ENCODE measurements at regions not wholly inside any gene's neighbourhood (a gene's known extent, or its start where the extent isn't known, plus 50 kb on each side); places are given as distances from the start of the nearest gene placed in this dataset.

- Histone ChIP-seq H3K4me3 (ENCODE audit: low read depth in 1 of 3, low read length in 3 of 3) (no peak overlapping the region), H3K27ac (ENCODE audit: low read depth in 1 of 3, low read length in 2 of 3) (no peak overlapping the region), H3K27me3 (ENCODE audit: control insufficient read depth in 3 of 3, insufficient read depth in 3 of 3, low read length in 3 of 3) (no peaks in the 10 kb centered on the region), H3K36me3 (ENCODE audit: control insufficient read depth in 3 of 3, insufficient read depth in 2 of 3, low read depth in 1 of 3, low read length in 3 of 3) (no peaks in the 10 kb centered on the region), H3K9me3 (ENCODE audit: control insufficient read depth in 2 of 2, insufficient read depth in 1 of 2, low read depth in 1 of 2, low read length in 1 of 2) (no peaks in the 10 kb centered on the region), H3K4me1 (ENCODE audit: control insufficient read depth in 3 of 3, insufficient read depth in 2 of 3, low read depth in 1 of 3, low read length in 2 of 3) (no peaks in the 10 kb centered on the region)
- WGBS, 3 donors: 58 to 70% (median 67%) methylated on average over 2 of the region's 2 CpGs
- FAIRE-seq (no peak), DNase-seq (no peak)
Observed at GRCh38 chr7:54015251-54015650, 526.9 kb upstream of the VSTM2A start.

- Histone ChIP-seq H3K4me1 (ENCODE audit: control insufficient read depth in 3 of 3, insufficient read depth in 2 of 3, low read depth in 1 of 3, low read length in 2 of 3) (no peaks in the 10 kb centered on the region), H3K4me3 (ENCODE audit: low read depth in 1 of 3, low read length in 3 of 3) (no peak overlapping the region), H3K9me3 (ENCODE audit: control insufficient read depth in 2 of 2, insufficient read depth in 1 of 2, low read depth in 1 of 2, low read length in 1 of 2) (peaks cover 0 to 18% of the 10 kb centered on the region in 2 donors), H3K27ac (ENCODE audit: low read depth in 1 of 3, low read length in 2 of 3) (no peak overlapping the region), H3K36me3 (ENCODE audit: control insufficient read depth in 3 of 3, insufficient read depth in 2 of 3, low read depth in 1 of 3, low read length in 3 of 3) (no peaks in the 10 kb centered on the region), H3K27me3 (ENCODE audit: control insufficient read depth in 3 of 3, insufficient read depth in 3 of 3, low read length in 3 of 3) (no peaks in the 10 kb centered on the region)
- DNase-seq (no peak), FAIRE-seq (no peak)
- 75 to 93% (median 80%) methylated on average over 1 of the region's 1 CpG for WGBS, 3 donors
Observed at GRCh38 chr7:54037873-54038272, 504.3 kb upstream of the VSTM2A start.

GRCh38 chr7:54060643-54061042 lies 481.5 kb upstream of the VSTM2A start:
- 14 to 49% (median 34%) methylated on average over 4 of the region's 4 CpGs for WGBS, 3 donors
- H3K27ac ChIP-seq (ENCODE audit: low read depth in 1 of 3, low read length in 2 of 3): no peak overlapping the region
- H3K4me3 ChIP-seq (ENCODE audit: low read depth in 1 of 3, low read length in 3 of 3): no peak overlapping the region
- no peak for FAIRE-seq
- no peaks in the 10 kb centered on the region for H3K9me3 ChIP-seq (ENCODE audit: control insufficient read depth in 2 of 2, insufficient read depth in 1 of 2, low read depth in 1 of 2, low read length in 1 of 2)
- H3K4me1 ChIP-seq (ENCODE audit: control insufficient read depth in 3 of 3, insufficient read depth in 2 of 3, low read depth in 1 of 3, low read length in 2 of 3): no peaks in the 10 kb centered on the region
- no peaks in the 10 kb centered on the region for H3K27me3 ChIP-seq (ENCODE audit: control insufficient read depth in 3 of 3, insufficient read depth in 3 of 3, low read length in 3 of 3)
- no peaks in the 10 kb centered on the region for H3K36me3 ChIP-seq (ENCODE audit: control insufficient read depth in 3 of 3, insufficient read depth in 2 of 3, low read depth in 1 of 3, low read length in 3 of 3)
- DNase-seq: no peak

- FAIRE-seq: no peak
- Histone ChIP-seq H3K27ac (ENCODE audit: low read depth in 1 of 3, low read length in 2 of 3) (no peak overlapping the region), H3K4me1 (ENCODE audit: control insufficient read depth in 3 of 3, insufficient read depth in 2 of 3, low read depth in 1 of 3, low read length in 2 of 3) (no peaks in the 10 kb centered on the region), H3K4me3 (ENCODE audit: low read depth in 1 of 3, low read length in 3 of 3) (no peak overlapping the region), H3K36me3 (ENCODE audit: control insufficient read depth in 3 of 3, insufficient read depth in 2 of 3, low read depth in 1 of 3, low read length in 3 of 3) (no peaks in the 10 kb centered on the region), H3K9me3 (ENCODE audit: control insufficient read depth in 2 of 2, insufficient read depth in 1 of 2, low read depth in 1 of 2, low read length in 1 of 2) (peaks cover 3% of the 10 kb centered on the region in 2 donors), H3K27me3 (ENCODE audit: control insufficient read depth in 3 of 3, insufficient read depth in 3 of 3, low read length in 3 of 3) (no peaks in the 10 kb centered on the region)
- DNase-seq: no peak
- WGBS, 3 donors: 61 to 79% (median 70%) methylated on average over 5 of the region's 5 CpGs
Observed at GRCh38 chr7:54066643-54067042, 475.5 kb upstream of the VSTM2A start.

- 66 to 76% (median 71%) methylated on average over 4 of the region's 4 CpGs for WGBS, 3 donors
- no peak overlapping the region for H3K27ac ChIP-seq (ENCODE audit: low read depth in 1 of 3, low read length in 2 of 3)
- no peak for DNase-seq
- H3K27me3 ChIP-seq (ENCODE audit: control insufficient read depth in 3 of 3, insufficient read depth in 3 of 3, low read length in 3 of 3): no peaks in the 10 kb centered on the region
- no peaks in the 10 kb centered on the region for H3K4me1 ChIP-seq (ENCODE audit: control insufficient read depth in 3 of 3, insufficient read depth in 2 of 3, low read depth in 1 of 3, low read length in 2 of 3)
- H3K9me3 ChIP-seq (ENCODE audit: control insufficient read depth in 2 of 2, insufficient read depth in 1 of 2, low read depth in 1 of 2, low read length in 1 of 2): peaks cover 3% of the 10 kb centered on the region in 2 donors
- FAIRE-seq: no peak
- H3K4me3 ChIP-seq (ENCODE audit: low read depth in 1 of 3, low read length in 3 of 3): no peak overlapping the region
- H3K36me3 ChIP-seq (ENCODE audit: control insufficient read depth in 3 of 3, insufficient read depth in 2 of 3, low read depth in 1 of 3, low read length in 3 of 3): no peaks in the 10 kb centered on the region
Observed at GRCh38 chr7:54069843-54070242, 472.3 kb upstream of the VSTM2A start.

- Histone ChIP-seq H3K4me3 (ENCODE audit: low read depth in 1 of 3, low read length in 3 of 3) (no peak overlapping the region), H3K9me3 (ENCODE audit: control insufficient read depth in 2 of 2, insufficient read depth in 1 of 2, low read depth in 1 of 2, low read length in 1 of 2) (peaks cover 0 to 3% of the 10 kb centered on the region in 2 donors), H3K4me1 (ENCODE audit: control insufficient read depth in 3 of 3, insufficient read depth in 2 of 3, low read depth in 1 of 3, low read length in 2 of 3) (no peaks in the 10 kb centered on the region), H3K27me3 (ENCODE audit: control insufficient read depth in 3 of 3, insufficient read depth in 3 of 3, low read length in 3 of 3) (no peaks in the 10 kb centered on the region), H3K36me3 (ENCODE audit: control insufficient read depth in 3 of 3, insufficient read depth in 2 of 3, low read depth in 1 of 3, low read length in 3 of 3) (no peaks in the 10 kb centered on the region), H3K27ac (ENCODE audit: low read depth in 1 of 3, low read length in 2 of 3) (no peak overlapping the region)
- 58 to 72% (median 63%) methylated on average over 4 of the region's 4 CpGs for WGBS, 3 donors
- no peak for FAIRE-seq
- no peak for DNase-seq
Observed at GRCh38 chr7:54072710-54073109, 469.5 kb upstream of the VSTM2A start.

- no peak for DNase-seq
- Histone ChIP-seq H3K4me1 (ENCODE audit: control insufficient read depth in 3 of 3, insufficient read depth in 2 of 3, low read depth in 1 of 3, low read length in 2 of 3) (no peaks in the 10 kb centered on the region), H3K36me3 (ENCODE audit: control insufficient read depth in 3 of 3, insufficient read depth in 2 of 3, low read depth in 1 of 3, low read length in 3 of 3) (no peaks in the 10 kb centered on the region), H3K9me3 (ENCODE audit: control insufficient read depth in 2 of 2, insufficient read depth in 1 of 2, low read depth in 1 of 2, low read length in 1 of 2) (peaks cover 0 to 2% of the 10 kb centered on the region in 2 donors), H3K4me3 (ENCODE audit: low read depth in 1 of 3, low read length in 3 of 3) (no peak overlapping the region), H3K27ac (ENCODE audit: low read depth in 1 of 3, low read length in 2 of 3) (no peak overlapping the region), H3K27me3 (ENCODE audit: control insufficient read depth in 3 of 3, insufficient read depth in 3 of 3, low read length in 3 of 3) (no peaks in the 10 kb centered on the region)
- FAIRE-seq: no peak
- WGBS, 3 donors: 78 to 84% (median 82%) methylated on average over 3 of the region's 3 CpGs
Observed at GRCh38 chr7:54076616-54077015, 465.6 kb upstream of the VSTM2A start.

DNA sequence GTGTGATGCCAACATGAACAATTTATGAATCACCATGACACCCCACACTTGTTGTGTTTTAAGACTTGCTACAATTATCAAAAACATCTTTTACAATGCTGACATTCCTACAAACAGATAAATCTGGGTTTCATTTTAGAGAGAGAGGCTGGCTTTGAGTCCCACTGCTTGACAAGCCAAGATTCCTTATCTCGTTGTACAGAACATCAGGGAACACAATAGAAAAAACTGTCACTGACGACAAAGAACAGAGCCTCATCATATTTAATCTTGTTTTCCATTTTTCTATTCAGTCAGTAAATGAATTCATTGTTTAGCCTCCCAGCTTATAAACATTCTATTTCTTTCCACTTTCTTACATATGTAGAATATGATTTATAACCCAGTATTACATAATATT lies 461.6 kb upstream of the VSTM2A start:
- Histone ChIP-seq H3K27me3 (ENCODE audit: control insufficient read depth in 3 of 3, insufficient read depth in 3 of 3, low read length in 3 of 3) (no peaks in the 10 kb centered on the region), H3K9me3 (ENCODE audit: control insufficient read depth in 2 of 2, insufficient read depth in 1 of 2, low read depth in 1 of 2, low read length in 1 of 2) (peaks cover 2 to 8% of the 10 kb centered on the region in 2 donors), H3K27ac (ENCODE audit: low read depth in 1 of 3, low read length in 2 of 3) (no peak overlapping the region), H3K36me3 (ENCODE audit: control insufficient read depth in 3 of 3, insufficient read depth in 2 of 3, low read depth in 1 of 3, low read length in 3 of 3) (no peaks in the 10 kb centered on the region), H3K4me1 (ENCODE audit: control insufficient read depth in 3 of 3, insufficient read depth in 2 of 3, low read depth in 1 of 3, low read length in 2 of 3) (no peaks in the 10 kb centered on the region), H3K4me3 (ENCODE audit: low read depth in 1 of 3, low read length in 3 of 3) (no peak overlapping the region)
- 26 to 77% (median 76%) methylated on average over 2 of the region's 2 CpGs for WGBS, 3 donors
- DNase-seq (no peak), FAIRE-seq (no peak)

GRCh38 chr7:54080971-54081370 lies 461.2 kb upstream of the VSTM2A start:
- Histone ChIP-seq H3K36me3 (ENCODE audit: control insufficient read depth in 3 of 3, insufficient read depth in 2 of 3, low read depth in 1 of 3, low read length in 3 of 3) (no peaks in the 10 kb centered on the region), H3K27me3 (ENCODE audit: control insufficient read depth in 3 of 3, insufficient read depth in 3 of 3, low read length in 3 of 3) (no peaks in the 10 kb centered on the region), H3K27ac (ENCODE audit: low read depth in 1 of 3, low read length in 2 of 3) (no peak overlapping the region), H3K9me3 (ENCODE audit: control insufficient read depth in 2 of 2, insufficient read depth in 1 of 2, low read depth in 1 of 2, low read length in 1 of 2) (peaks cover 2 to 8% of the 10 kb centered on the region in 2 donors), H3K4me1 (ENCODE audit: control insufficient read depth in 3 of 3, insufficient read depth in 2 of 3, low read depth in 1 of 3, low read length in 2 of 3) (no peaks in the 10 kb centered on the region), H3K4me3 (ENCODE audit: low read depth in 1 of 3, low read length in 3 of 3) (no peak overlapping the region)
- DNase-seq (no peak), FAIRE-seq (no peak)
- WGBS, 3 donors: 43 to 52% (median 47%) methylated on average over 4 of the region's 4 CpGs

Measured in small intestine (tissue), 7 donors.